HG03066 (cell line): ENCODE measurements at regions not wholly inside any gene's neighbourhood (a gene's known extent, or its start where the extent isn't known, plus 50 kb on each side); places are given as distances from the start of the nearest gene placed in this dataset.

ENCODE experiments used
- ATAC-seq: cut with Tn5 transposase; IDR thresholded peaks from one replicate; pipeline ENCODE4 v1.9.1; 2021; ENCODE audit warnings: low read depth; ENCODE audit not compliant: unreplicated experiment

- peak; percentile 81 for ATAC-seq
Measured at GRCh38 chr7:21355406-21355874, 72.4 kb upstream of the SP4 start.

GRCh38 chr7:21356616-21357015 lies 71.3 kb upstream of the SP4 start:
- no peak for ATAC-seq

- ATAC-seq: no peak
Measured at GRCh38 chr7:21357151-21358097, 70.5 kb upstream of the SP4 start.

- no peak for ATAC-seq
Measured at GRCh38 chr7:21358648-21359047, 69.2 kb upstream of the SP4 start.

- no peak for ATAC-seq
Measured at GRCh38 chr7:21359163-21359562, 68.7 kb upstream of the SP4 start.

- no peak for ATAC-seq
Measured at GRCh38 chr7:21361413-21362125, 66.3 kb upstream of the SP4 start.

- no peak for ATAC-seq
Measured at GRCh38 chr7:21364801-21365271, 63.0 kb upstream of the SP4 start.

- no peak for ATAC-seq
Measured at GRCh38 chr7:21365866-21366624, 61.8 kb upstream of the SP4 start.

GRCh38 chr7:21367081-21367480 lies 60.8 kb upstream of the SP4 start:
- ATAC-seq: no peak

- no peak for ATAC-seq
Measured at GRCh38 chr7:21367537-21367936, 60.3 kb upstream of the SP4 start.

GRCh38 chr7:21368317-21368716 lies 59.6 kb upstream of the SP4 start:
- no peak for ATAC-seq

GRCh38 chr7:21370283-21370982 lies 57.5 kb upstream of the SP4 start:
- no peak for ATAC-seq

GRCh38 chr7:21371360-21371759 lies 56.5 kb upstream of the SP4 start:
- peak; percentile 54 for ATAC-seq

- no peak for ATAC-seq
Measured at GRCh38 chr7:21373031-21373430, 54.9 kb upstream of the SP4 start.

- ATAC-seq: no peak
Measured at GRCh38 chr7:21374134-21374533, 53.7 kb upstream of the SP4 start.

GRCh38 chr7:21377545-21377944 lies 50.3 kb upstream of the SP4 start:
- ATAC-seq: no peak
